Neural cell (in vitro differentiated cells): ENCODE measurements at regions not wholly inside any gene's neighbourhood (a gene's known extent, or its start where the extent isn't known, plus 50 kb on each side); places are given as distances from the start of the nearest gene placed in this dataset.

Source experiments
- H2AFZ ChIP-seq: fragments of 200-600, 300-800 bp; sonication (generic), shearing (Covaris generic); 2 replicates; pipeline ENCODE4 v1.6.0; 2014; ENCODE audit warnings: low read depth, mild to moderate bottlenecking, antibody characterized with exemption, low read length, moderate library complexity
- H3F3A ChIP-seq: fragments of 200-600 bp; shearing (Covaris generic); 2 replicates; pipeline ENCODE4 v1.6.1; 2016; ENCODE audit warnings: mild to moderate bottlenecking, moderate library complexity, mixed read lengths, antibody characterized with exemption, low read length; ENCODE audit not compliant: insufficient read depth, poor library complexity, severe bottlenecking
- H3K27ac ChIP-seq: fragments of 200-600, 300-800 bp; sonication (generic), shearing (Covaris generic); 2 replicates; pipeline ENCODE4 v1.5.1; 2014; ENCODE audit warnings: mild to moderate bottlenecking, low read length, moderate library complexity
- H3K27me3 ChIP-seq: fragments of 300-800, 200-600 bp; sonication (generic), shearing (Covaris generic); 2 replicates; pipeline ENCODE4 v1.6.0; 2014; ENCODE audit warnings: mild to moderate bottlenecking, low read depth, low read length, moderate library complexity; ENCODE audit not compliant: insufficient read depth
- H3K36me3 ChIP-seq: fragments of 300-800, 200-600 bp; sonication (generic), shearing (Covaris generic); 2 replicates; pipeline ENCODE4 v1.5.1; 2014; ENCODE audit warnings: mild to moderate bottlenecking, antibody characterized with exemption, low read length, moderate library complexity; ENCODE audit not compliant: insufficient read depth
- H3K4me2 ChIP-seq: fragments of 300-800, 200-600 bp; sonication (generic), shearing (Covaris generic); 2 replicates; pipeline ENCODE4 v1.6.0; 2014; ENCODE audit warnings: mild to moderate bottlenecking, low read length
- H3K4me3 ChIP-seq: fragments of 300-800, 200-600 bp; sonication (generic), shearing (Covaris generic); 2 replicates; pipeline ENCODE4 v1.5.1; 2014; ENCODE audit warnings: mild to moderate bottlenecking, low read length, moderate library complexity
- H3K79me2 ChIP-seq: fragments of 200-600 bp; shearing (Covaris generic); replicated peaks from 2 replicates; pipeline ENCODE4 v1.6.0; 2014; ENCODE audit warnings: mild to moderate bottlenecking, low read length, moderate library complexity; ENCODE audit not compliant: insufficient read depth
- H3K9ac ChIP-seq: fragments of 300-800, 200-600 bp; sonication (generic), shearing (Covaris generic); 2 replicates; pipeline ENCODE4 v1.6.1; 2016; ENCODE audit warnings: mild to moderate bottlenecking, low read length, mixed read lengths
- H3K9me2 ChIP-seq: fragments of 200-600 bp; shearing (Covaris generic); 2 replicates; pipeline ENCODE4 v1.6.1; 2016; ENCODE audit warnings: mild to moderate bottlenecking, low read length, mixed read lengths; ENCODE audit not compliant: insufficient read depth
- H3K9me3 ChIP-seq: fragments of 200-600, 300-800 bp; sonication (generic), shearing (Covaris generic); 2 replicates; pipeline ENCODE4 v1.6.1; 2016; ENCODE audit warnings: mild to moderate bottlenecking, mixed run types, low read length, moderate library complexity, mixed read lengths
- H4K20me1 ChIP-seq: fragments of 200-600 bp; shearing (Covaris generic); 2 replicates; pipeline ENCODE4 v1.6.1; 2016; ENCODE audit warnings: mild to moderate bottlenecking, mixed run types; ENCODE audit not compliant: insufficient read depth
- EP300 ChIP-seq: fragments of 450-650 bp; conservative IDR thresholded peaks from 2 replicates; pipeline ENCODE4 v1.6.1; 2014; ENCODE audit warnings: antibody characterized with exemption, mild to moderate bottlenecking, moderate library complexity; ENCODE audit not compliant: poor library complexity, severe bottlenecking
- EZH2 ChIP-seq: fragments of 200-600, 300-800 bp; shearing (Covaris generic), sonication (generic); IDR thresholded peaks from 2 replicates; pipeline ENCODE4 v1.6.1; 2014; ENCODE audit warnings: antibody characterized with exemption, low read length, borderline replicate concordance, mild to moderate bottlenecking; ENCODE audit not compliant: insufficient read depth, poor library complexity, severe bottlenecking
- MXI1 ChIP-seq: fragments of 450-650 bp; conservative IDR thresholded peaks from 2 replicates; pipeline ENCODE4 v1.6.1; 2014; ENCODE audit warnings: antibody characterized with exemption, mild to moderate bottlenecking; ENCODE audit not compliant: poor library complexity, severe bottlenecking
- POLR2AphosphoS5 ChIP-seq: IDR thresholded peaks from 2 replicates; pipeline ENCODE4 v1.6.1; 2012
- RAD21 ChIP-seq: fragments of 450-650 bp; conservative IDR thresholded peaks from 2 replicates; pipeline ENCODE4 v1.6.1; 2014; ENCODE audit warnings: antibody characterized with exemption, mild to moderate bottlenecking, moderate library complexity
- SMC3 ChIP-seq: fragments of 450-650 bp; conservative IDR thresholded peaks from 2 replicates; pipeline ENCODE4 v1.6.1; 2014; ENCODE audit warnings: antibody characterized with exemption, mild to moderate bottlenecking, moderate library complexity; ENCODE audit not compliant: poor library complexity
- TAF1 ChIP-seq: IDR thresholded peaks from 2 replicates; pipeline ENCODE4 v1.6.1; 2012; ENCODE audit warnings: low read depth
- TF ChIP-seq, protein P1 (sequence below): IDR thresholded peaks from 2 replicates; pipeline ENCODE4 v1.6.1; 2012; ENCODE audit warnings: borderline replicate concordance
- TF ChIP-seq, protein P2 (sequence below): fragments of 450-650 bp; IDR thresholded peaks from 2 replicates; pipeline ENCODE4 v1.5.1; 2014; ENCODE audit warnings: antibody characterized with exemption, mild to moderate bottlenecking, moderate library complexity; ENCODE audit not compliant: poor library complexity, severe bottlenecking

GRCh38 chr12:108004319-108004718, 124.8 kb upstream of the WSCD2 start:
- Histone ChIP-seq H2AFZ (no peak overlapping the region), H3K27me3 (peaks cover 3% of the 10 kb centered on the region), H3K9ac (no peak overlapping the region), H3F3A (no peaks in the 10 kb centered on the region), H3K9me3 (no peaks in the 10 kb centered on the region), H4K20me1 (no peaks in the 10 kb centered on the region), H3K4me3 (no peak overlapping the region), H3K4me2 (no peak overlapping the region), H3K9me2 (no peaks in the 10 kb centered on the region), H3K27ac (no peak overlapping the region), H3K79me2 (no peaks in the 10 kb centered on the region), H3K36me3 (no peaks in the 10 kb centered on the region)
- TF ChIP-seq, protein P1, sequence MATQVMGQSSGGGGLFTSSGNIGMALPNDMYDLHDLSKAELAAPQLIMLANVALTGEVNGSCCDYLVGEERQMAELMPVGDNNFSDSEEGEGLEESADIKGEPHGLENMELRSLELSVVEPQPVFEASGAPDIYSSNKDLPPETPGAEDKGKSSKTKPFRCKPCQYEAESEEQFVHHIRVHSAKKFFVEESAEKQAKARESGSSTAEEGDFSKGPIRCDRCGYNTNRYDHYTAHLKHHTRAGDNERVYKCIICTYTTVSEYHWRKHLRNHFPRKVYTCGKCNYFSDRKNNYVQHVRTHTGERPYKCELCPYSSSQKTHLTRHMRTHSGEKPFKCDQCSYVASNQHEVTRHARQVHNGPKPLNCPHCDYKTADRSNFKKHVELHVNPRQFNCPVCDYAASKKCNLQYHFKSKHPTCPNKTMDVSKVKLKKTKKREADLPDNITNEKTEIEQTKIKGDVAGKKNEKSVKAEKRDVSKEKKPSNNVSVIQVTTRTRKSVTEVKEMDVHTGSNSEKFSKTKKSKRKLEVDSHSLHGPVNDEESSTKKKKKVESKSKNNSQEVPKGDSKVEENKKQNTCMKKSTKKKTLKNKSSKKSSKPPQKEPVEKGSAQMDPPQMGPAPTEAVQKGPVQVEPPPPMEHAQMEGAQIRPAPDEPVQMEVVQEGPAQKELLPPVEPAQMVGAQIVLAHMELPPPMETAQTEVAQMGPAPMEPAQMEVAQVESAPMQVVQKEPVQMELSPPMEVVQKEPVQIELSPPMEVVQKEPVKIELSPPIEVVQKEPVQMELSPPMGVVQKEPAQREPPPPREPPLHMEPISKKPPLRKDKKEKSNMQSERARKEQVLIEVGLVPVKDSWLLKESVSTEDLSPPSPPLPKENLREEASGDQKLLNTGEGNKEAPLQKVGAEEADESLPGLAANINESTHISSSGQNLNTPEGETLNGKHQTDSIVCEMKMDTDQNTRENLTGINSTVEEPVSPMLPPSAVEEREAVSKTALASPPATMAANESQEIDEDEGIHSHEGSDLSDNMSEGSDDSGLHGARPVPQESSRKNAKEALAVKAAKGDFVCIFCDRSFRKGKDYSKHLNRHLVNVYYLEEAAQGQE = no peak
- TF ChIP-seq EZH2 (no peak), SMC3 (no peak), TAF1 (no peak), POLR2AphosphoS5 (no peak)

- Histone ChIP-seq H3K9ac (no peak overlapping the region), H4K20me1 (no peaks in the 10 kb centered on the region), H3K27me3 (no peaks in the 10 kb centered on the region), H3K4me2 (no peak overlapping the region), H3F3A (no peaks in the 10 kb centered on the region), H3K36me3 (no peaks in the 10 kb centered on the region), H3K79me2 (no peaks in the 10 kb centered on the region), H3K4me3 (no peak overlapping the region), H2AFZ (no peak overlapping the region), H3K9me3 (no peaks in the 10 kb centered on the region), H3K9me2 (no peaks in the 10 kb centered on the region), H3K27ac (no peak overlapping the region)
- TF ChIP-seq, protein P2, sequence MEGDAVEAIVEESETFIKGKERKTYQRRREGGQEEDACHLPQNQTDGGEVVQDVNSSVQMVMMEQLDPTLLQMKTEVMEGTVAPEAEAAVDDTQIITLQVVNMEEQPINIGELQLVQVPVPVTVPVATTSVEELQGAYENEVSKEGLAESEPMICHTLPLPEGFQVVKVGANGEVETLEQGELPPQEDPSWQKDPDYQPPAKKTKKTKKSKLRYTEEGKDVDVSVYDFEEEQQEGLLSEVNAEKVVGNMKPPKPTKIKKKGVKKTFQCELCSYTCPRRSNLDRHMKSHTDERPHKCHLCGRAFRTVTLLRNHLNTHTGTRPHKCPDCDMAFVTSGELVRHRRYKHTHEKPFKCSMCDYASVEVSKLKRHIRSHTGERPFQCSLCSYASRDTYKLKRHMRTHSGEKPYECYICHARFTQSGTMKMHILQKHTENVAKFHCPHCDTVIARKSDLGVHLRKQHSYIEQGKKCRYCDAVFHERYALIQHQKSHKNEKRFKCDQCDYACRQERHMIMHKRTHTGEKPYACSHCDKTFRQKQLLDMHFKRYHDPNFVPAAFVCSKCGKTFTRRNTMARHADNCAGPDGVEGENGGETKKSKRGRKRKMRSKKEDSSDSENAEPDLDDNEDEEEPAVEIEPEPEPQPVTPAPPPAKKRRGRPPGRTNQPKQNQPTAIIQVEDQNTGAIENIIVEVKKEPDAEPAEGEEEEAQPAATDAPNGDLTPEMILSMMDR = no peak
- TF ChIP-seq RAD21 (no peak), EP300 (no peak), POLR2AphosphoS5 (no peak), SMC3 (no peak), MXI1 (no peak), EZH2 (no peak), TAF1 (no peak)
- TF ChIP-seq, protein P1 = no peak
These were observed 120.8 kb upstream of the WSCD2 start for GRCh38 chr12:108008163-108008905.
